Esophagus muscularis mucosa (tissue), 4 donors: ENCODE measurements at regions not wholly inside any gene's neighbourhood (a gene's known extent, or its start where the extent isn't known, plus 50 kb on each side); places are given as distances from the start of the nearest gene placed in this dataset.

Source experiments
- DNase-seq: peaks from one replicate; pipeline ENCODE4 v3.0.0-alpha.2; 2017; ENCODE audit errors: extremely low spot score
- H3K27ac ChIP-seq, 4 donors: fragments of 200-600 bp; sonication (generic); replicated peaks in 1 of 4; 1 replicate in 3 of 4; 2 replicates in 1 of 4; pipeline ENCODE4 v1.5.1; 2016 to 2019; ENCODE audit warnings: mild to moderate bottlenecking in 1 of 4
- H3K27me3 ChIP-seq, 4 donors: fragments of 200-600 bp; sonication (generic); one replicate each; pipeline versions ENCODE4 v1.5.1 to v1.6.0; 2016 to 2019
- H3K36me3 ChIP-seq, 4 donors: fragments of 200-600 bp; sonication (generic); one replicate each; pipeline ENCODE4 v1.5.1; 2016 to 2019
- H3K4me1 ChIP-seq, 4 donors: fragments of 200-600 bp; sonication (generic); one replicate each; pipeline ENCODE4 v1.5.1; 2016 to 2019
- H3K4me3 ChIP-seq, 4 donors: fragments of 200-600 bp; sonication (generic); 1 replicate in 2 of 4; 2 replicates in 2 of 4; pipeline ENCODE4 v1.5.1; 2016 to 2019; ENCODE audit warnings: mild to moderate bottlenecking in 4 of 4, moderate library complexity in 1 of 4
- H3K9me3 ChIP-seq, 4 donors: fragments of 200-600 bp; sonication (generic); 1 replicate in 3 of 4; 2 replicates in 1 of 4; pipeline ENCODE4 v1.5.1; 2016 to 2019
- EP300 ChIP-seq: sonication (generic); formaldehyde crosslinking; IDR thresholded peaks from one replicate; pipeline ENCODE4 v1.6.1; 2017; ENCODE audit warnings: antibody characterized with exemption
- POLR2A ChIP-seq: fragments of 450-650 bp; IDR thresholded peaks from one replicate; pipeline ENCODE4 v1.6.1; 2017; ENCODE audit warnings: antibody characterized with exemption, moderate library complexity, mild to moderate bottlenecking, low read depth
- POLR2AphosphoS5 ChIP-seq, 2 donors: sonication (generic); formaldehyde crosslinking; IDR thresholded peaks; one replicate each; pipeline ENCODE4 v1.6.1; 2017; ENCODE audit warnings: antibody characterized with exemption in 2 of 2
- WGBS: methylation state at CpG from one replicate; pipeline ENCODE4 v1.1.5; 2018; 5-methylcytosine and 5-hydroxymethylcytosine counted together
- intact Hi-C: fragments of 100-400 bp; cut with DNase I; formaldehyde crosslinking; loops from one replicate; pipeline ENCODE4 v1.15.1; 2023
- TF ChIP-seq, protein P1 (sequence below), 3 experiments: fragments of 200-600 bp in 2 of 3; fragments of 450-650 bp in 1 of 3; sonication (generic) in 2 of 3; IDR thresholded peaks; one replicate each; pipeline ENCODE4 v1.5.1; 2017 to 2019; ENCODE audit warnings: antibody characterized with exemption in 3 of 3, mild to moderate bottlenecking in 2 of 3, moderate library complexity in 1 of 3

DNA sequence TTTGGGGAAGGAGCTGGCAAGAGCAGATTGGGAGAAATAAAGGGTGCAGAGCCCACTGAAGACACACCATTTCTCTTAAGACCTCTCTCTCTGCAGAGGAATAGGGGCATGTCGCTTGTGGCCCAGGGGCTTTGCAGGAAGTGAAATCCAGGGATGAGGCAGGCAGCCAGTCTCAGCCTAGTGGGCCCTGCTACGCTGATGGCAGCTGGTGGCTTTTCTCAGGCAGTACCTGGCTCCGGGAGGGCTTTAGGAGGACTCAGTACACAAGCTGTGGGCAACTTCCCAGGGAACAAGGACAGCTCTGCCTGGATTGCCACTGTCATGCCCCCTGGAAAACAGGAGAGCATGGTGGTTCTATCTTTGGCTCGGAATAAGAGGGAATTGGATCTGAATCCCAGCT lies 76.2 kb upstream of the NEURL1B start:
- intact Hi-C loops: no loop called here
- TF ChIP-seq EP300 (no peak), POLR2A (no peak), POLR2AphosphoS5 (IDR thresholded peaks at IDR 0.05) (no peak)
- TF ChIP-seq, protein P1, sequence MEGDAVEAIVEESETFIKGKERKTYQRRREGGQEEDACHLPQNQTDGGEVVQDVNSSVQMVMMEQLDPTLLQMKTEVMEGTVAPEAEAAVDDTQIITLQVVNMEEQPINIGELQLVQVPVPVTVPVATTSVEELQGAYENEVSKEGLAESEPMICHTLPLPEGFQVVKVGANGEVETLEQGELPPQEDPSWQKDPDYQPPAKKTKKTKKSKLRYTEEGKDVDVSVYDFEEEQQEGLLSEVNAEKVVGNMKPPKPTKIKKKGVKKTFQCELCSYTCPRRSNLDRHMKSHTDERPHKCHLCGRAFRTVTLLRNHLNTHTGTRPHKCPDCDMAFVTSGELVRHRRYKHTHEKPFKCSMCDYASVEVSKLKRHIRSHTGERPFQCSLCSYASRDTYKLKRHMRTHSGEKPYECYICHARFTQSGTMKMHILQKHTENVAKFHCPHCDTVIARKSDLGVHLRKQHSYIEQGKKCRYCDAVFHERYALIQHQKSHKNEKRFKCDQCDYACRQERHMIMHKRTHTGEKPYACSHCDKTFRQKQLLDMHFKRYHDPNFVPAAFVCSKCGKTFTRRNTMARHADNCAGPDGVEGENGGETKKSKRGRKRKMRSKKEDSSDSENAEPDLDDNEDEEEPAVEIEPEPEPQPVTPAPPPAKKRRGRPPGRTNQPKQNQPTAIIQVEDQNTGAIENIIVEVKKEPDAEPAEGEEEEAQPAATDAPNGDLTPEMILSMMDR (IDR thresholded peaks at IDR 0.05): no peak
- H3K4me1 ChIP-seq: peaks cover 0 to 20% (median 7%) of the 10 kb centered on the region in 4 donors
- H3K27ac ChIP-seq: peak overlapping the region in 1 of 4 donors; percentile 13
- H3K36me3 ChIP-seq: no peaks in the 10 kb centered on the region
- no peak overlapping the region for H3K4me3 ChIP-seq
- H3K9me3 ChIP-seq: no peaks in the 10 kb centered on the region
- H3K27me3 ChIP-seq: no peaks in the 10 kb centered on the region
- no peak for DNase-seq
- 85% methylated on average over 4 of the region's 4 CpGs for WGBS

DNA sequence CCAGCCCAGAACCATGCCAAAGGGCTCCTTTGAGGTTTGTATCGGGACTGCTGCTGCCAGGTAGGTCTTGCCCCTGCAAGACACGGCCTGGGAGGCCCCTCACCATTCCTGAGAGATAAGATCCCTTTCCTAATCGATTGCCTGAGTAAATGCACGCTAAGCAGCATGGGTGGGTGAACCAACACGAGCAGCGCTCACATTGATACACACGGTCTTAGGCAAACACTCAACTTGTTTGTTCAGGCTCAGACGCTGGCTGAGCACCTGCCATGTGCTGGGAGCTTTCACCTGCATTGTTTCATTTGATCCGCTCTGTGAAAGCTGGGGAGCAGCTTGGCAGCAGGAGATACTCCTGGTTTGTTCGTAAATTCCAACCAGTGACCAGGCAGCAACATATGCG lies 76.9 kb upstream of the NEURL1B start:
- Histone ChIP-seq H3K4me1 (peaks cover 0 to 21% (median 10%) of the 10 kb centered on the region in 4 donors), H3K27me3 (no peaks in the 10 kb centered on the region)
- TF ChIP-seq POLR2AphosphoS5 (IDR thresholded peaks at IDR 0.05) (no peak), EP300 (no peak), POLR2A (no peak)
- TF ChIP-seq, protein P1 (IDR thresholded peaks at IDR 0.05): no peak

GRCh38 chr5:172562443-172562842 lies 78.6 kb upstream of the NEURL1B start:
- Histone ChIP-seq H3K4me1 (peaks cover 15 to 36% (median 26%) of the 10 kb centered on the region in 4 donors), H3K27ac (no peak overlapping the region), H3K36me3 (no peaks in the 10 kb centered on the region), H3K4me3 (no peak overlapping the region), H3K27me3 (no peaks in the 10 kb centered on the region), H3K9me3 (no peaks in the 10 kb centered on the region)
- WGBS: 74% methylated on average over 8 of the region's 8 CpGs
- TF ChIP-seq, protein P1 (IDR thresholded peaks at IDR 0.05): no peak
- no peak for TF ChIP-seq EP300
- no peak for TF ChIP-seq POLR2AphosphoS5 (IDR thresholded peaks at IDR 0.05)
- TF ChIP-seq POLR2A: no peak
- intact Hi-C loops: no loop called here
- DNase-seq: no peak

More for the DNA sequence above, 76.9 kb upstream of the NEURL1B start:
- intact Hi-C loops: no loop called here
- no peak overlapping the region for H3K27ac ChIP-seq
- no peaks in the 10 kb centered on the region for H3K9me3 ChIP-seq
- no peak overlapping the region for H3K4me3 ChIP-seq
- no peaks in the 10 kb centered on the region for H3K36me3 ChIP-seq
- 84% methylated on average over 8 of the region's 11 CpGs for WGBS
- no peak for DNase-seq

GRCh38 chr5:172561151-172561550 lies 79.9 kb upstream of the NEURL1B start:
- TF ChIP-seq POLR2AphosphoS5 (IDR thresholded peaks at IDR 0.05) (no peak), EP300 (no peak), POLR2A (no peak)
- TF ChIP-seq, protein P1 (IDR thresholded peaks at IDR 0.05): no peak
- no peak overlapping the region for H3K27ac ChIP-seq
- no peaks in the 10 kb centered on the region for H3K27me3 ChIP-seq
- H3K4me3 ChIP-seq: no peak overlapping the region
- H3K9me3 ChIP-seq: no peaks in the 10 kb centered on the region
- WGBS: 91% methylated on average over 3 of the region's 3 CpGs
- no peaks in the 10 kb centered on the region for H3K36me3 ChIP-seq
- intact Hi-C loops: no loop called here
- peaks cover 26 to 49% (median 38%) of the 10 kb centered on the region in 4 donors for H3K4me1 ChIP-seq
- no peak for DNase-seq
